WTC11 (cell line): ENCODE measurements at regions not wholly inside any gene's neighbourhood (a gene's known extent, or its start where the extent isn't known, plus 50 kb on each side); places are given as distances from the start of the nearest gene placed in this dataset.

Experiments used
- ATAC-seq: fragments of 200-7000 bp; cut with Tn5 transposase; 2 replicates; pipeline ENCODE4 v1.10.0; 2021; ENCODE audit warnings: mild to moderate bottlenecking, moderate library complexity
- CTCF ChIA-PET: fragments of 300-600 bp; sonication (Branson Sonifier 250); formaldehyde crosslinking; loops from one replicate; lab custom pipeline; 2021; ENCODE audit warnings: antibody characterized with exemption; lab: Charles Lee
- POLR2A ChIA-PET: fragments of 350-600 bp; sonication (Branson Sonifier 250); formaldehyde crosslinking; loops from one replicate; lab custom pipeline; 2021; ENCODE audit warnings: antibody characterized with exemption; lab: Charles Lee
- DNase-seq: peaks from one replicate; pipeline ENCODE4 v3.0.0; 2021; ENCODE audit warnings: low spot score
- H3K27ac Mint-ChIP-seq: 2 replicates; pipeline ENCODE4 v1.8.0; 2021; ENCODE audit warnings: mixed read lengths
- H3K27me3 Mint-ChIP-seq: 2 replicates; pipeline ENCODE4 v1.8.0; 2021; ENCODE audit warnings: low read depth, mild to moderate bottlenecking, moderate library complexity, mixed read lengths
- H3K36me3 Mint-ChIP-seq: 2 replicates; pipeline ENCODE4 v1.8.0; 2021; ENCODE audit warnings: mixed read lengths
- H3K4me1 Mint-ChIP-seq: 2 replicates; pipeline ENCODE4 v1.8.0; 2022; ENCODE audit warnings: mixed read lengths
- H3K4me3 Mint-ChIP-seq: 2 replicates; pipeline ENCODE4 v1.8.0; 2021; ENCODE audit warnings: mild to moderate bottlenecking, moderate library complexity, mixed read lengths
- H3K9me3 Mint-ChIP-seq: 2 replicates; pipeline ENCODE4 v1.8.0; 2021; ENCODE audit warnings: mixed read lengths
- ATF1 ChIP-seq: sonication (generic); formaldehyde crosslinking; IDR thresholded peaks from 2 replicates; pipeline ENCODE4 v1.8.1; 2023; ENCODE audit warnings: mild to moderate bottlenecking, moderate library complexity, missing genetic modification reagents
- CBFB ChIP-seq: sonication (generic); formaldehyde crosslinking; IDR thresholded peaks from 2 replicates; pipeline ENCODE4 v1.8.1; 2022; ENCODE audit warnings: mild to moderate bottlenecking, low read depth, missing genetic modification reagents
- ETV6 ChIP-seq: sonication (generic); formaldehyde crosslinking; IDR thresholded peaks from 2 replicates; pipeline ENCODE4 v1.8.1; 2022; ENCODE audit warnings: mild to moderate bottlenecking, missing genetic modification reagents
- FOXP4 ChIP-seq: sonication (generic); formaldehyde crosslinking; IDR thresholded peaks from 2 replicates; pipeline ENCODE4 v1.8.0; 2022; ENCODE audit warnings: mild to moderate bottlenecking, missing genetic modification reagents
- GABPB1 ChIP-seq: sonication (generic); formaldehyde crosslinking; IDR thresholded peaks from 2 replicates; pipeline ENCODE4 v1.8.1; 2023; ENCODE audit warnings: mild to moderate bottlenecking, missing genetic modification reagents
- GRHL2 ChIP-seq: fragments of 250-450 bp; sonication (Bioruptor Pico); IDR thresholded peaks from 2 replicates; pipeline ENCODE4 v1.8.0; 2022; ENCODE audit warnings: mild to moderate bottlenecking, moderate library complexity; ENCODE audit not compliant: insufficient replicate concordance, severe bottlenecking
- GTF2I ChIP-seq: fragments of 250-450 bp; sonication (Bioruptor Pico); conservative IDR thresholded peaks from 2 replicates; pipeline ENCODE4 v1.4.0; 2021; ENCODE audit warnings: mild to moderate bottlenecking
- HMGA2 ChIP-seq: fragments of 250-450 bp; sonication (Bioruptor Pico); IDR thresholded peaks from 2 replicates; pipeline ENCODE4 v1.4.0; 2021; ENCODE audit warnings: mild to moderate bottlenecking, moderate library complexity
- NR2C2 ChIP-seq: sonication (generic); formaldehyde crosslinking; IDR thresholded peaks from 2 replicates; pipeline ENCODE4 v1.8.0; 2022; ENCODE audit warnings: mild to moderate bottlenecking, missing genetic modification reagents
- NR3C1 ChIP-seq: sonication (generic); formaldehyde crosslinking; conservative IDR thresholded peaks from 2 replicates; pipeline ENCODE4 v1.8.1; 2023; ENCODE audit warnings: low read depth, mild to moderate bottlenecking, missing genetic modification reagents
- OVOL2 ChIP-seq: fragments of 250-450 bp; sonication (Bioruptor Pico); IDR thresholded peaks from 2 replicates; pipeline ENCODE4 v1.9.0; 2021; ENCODE audit warnings: mild to moderate bottlenecking, borderline replicate concordance
- SMAD3 ChIP-seq: sonication (generic); formaldehyde crosslinking; IDR thresholded peaks from 2 replicates; pipeline ENCODE4 v1.8.0; 2022; ENCODE audit warnings: missing genetic modification reagents, mild to moderate bottlenecking, borderline replicate concordance
- SP1 ChIP-seq: sonication (generic); formaldehyde crosslinking; conservative IDR thresholded peaks from 2 replicates; pipeline ENCODE4 v1.8.1; 2022; ENCODE audit warnings: missing genetic modification reagents
- TCF7 ChIP-seq: sonication (generic); formaldehyde crosslinking; IDR thresholded peaks from 2 replicates; pipeline ENCODE4 v1.8.0; 2022; ENCODE audit warnings: mild to moderate bottlenecking, low read depth, missing genetic modification reagents, moderate library complexity
- ZNF121 ChIP-seq: sonication (generic); formaldehyde crosslinking; IDR thresholded peaks from 2 replicates; pipeline ENCODE4 v1.8.0; 2023; ENCODE audit warnings: missing genetic modification reagents
- ZNF532 ChIP-seq: fragments of 250-450 bp; sonication (Bioruptor Pico); IDR thresholded peaks from 2 replicates; pipeline ENCODE4 v1.9.0; 2021; ENCODE audit warnings: mild to moderate bottlenecking, borderline replicate concordance
- TF ChIP-seq, protein P1 (sequence below): sonication (generic); formaldehyde crosslinking; IDR thresholded peaks from 2 replicates; pipeline ENCODE4 v1.8.1; 2022; ENCODE audit warnings: missing genetic modification reagents, borderline replicate concordance
- TF ChIP-seq, protein P2 (sequence below): sonication (generic); formaldehyde crosslinking; IDR thresholded peaks from 2 replicates; pipeline ENCODE4 v1.8.0; 2023; ENCODE audit warnings: missing genetic modification reagents

DNA sequence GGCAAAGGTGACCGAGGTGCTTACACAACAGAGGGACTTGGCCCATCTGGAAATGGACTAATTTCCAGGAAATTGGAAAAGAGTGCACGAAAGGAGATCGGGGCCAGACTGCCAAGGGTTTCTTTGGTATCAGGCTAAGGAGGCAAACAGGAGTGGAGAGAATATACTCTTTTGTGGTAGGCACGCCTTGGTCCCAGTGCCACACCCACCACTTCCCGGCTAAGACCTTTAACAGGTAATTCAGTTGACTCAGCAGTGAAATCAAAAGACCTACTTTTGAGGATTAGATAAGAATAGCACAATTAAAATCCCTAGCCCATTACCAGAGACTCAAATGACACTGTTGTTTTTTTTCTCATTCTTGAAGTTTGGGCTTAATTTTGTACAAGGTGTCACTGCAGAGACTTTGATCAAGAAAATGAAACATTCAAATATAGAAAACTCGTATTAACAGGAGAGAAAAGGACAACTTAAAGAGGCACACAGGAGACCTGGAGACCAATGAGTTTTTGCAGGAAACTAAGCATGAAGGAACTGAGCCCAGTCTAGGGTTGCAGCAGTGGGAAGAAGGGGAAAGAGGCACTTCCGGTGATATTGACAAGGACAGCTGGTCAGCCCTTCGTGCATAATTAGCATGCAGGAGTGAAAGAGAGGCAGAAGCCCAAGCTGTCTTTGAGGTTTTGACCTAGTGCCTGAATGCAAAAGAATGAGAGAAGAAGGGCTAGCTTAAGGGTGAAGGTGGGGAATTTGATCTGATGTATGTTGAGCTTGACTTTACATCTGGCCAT is 265.5 kb upstream of the CCL2 start:
- ChIA-PET POLR2A (no interaction called here), CTCF (no interaction called here)
- Mint-ChIP-seq H3K4me1 (peaks cover 18% of the 10 kb centered on the region), H3K27ac (no peak overlapping the region), H3K36me3 (peaks cover 17% of the 10 kb centered on the region), H3K4me3 (no peak overlapping the region), H3K27me3 (peaks cover 3% of the 10 kb centered on the region; the same call in 1 of the 2 replicates), H3K9me3 (peaks cover 21% of the 10 kb centered on the region)
- no peak for DNase-seq
- no peak for ATAC-seq
- TF ChIP-seq OVOL2 (CRISPR knock-in tag): no peak
- TF ChIP-seq SMAD3 (CRISPR knock-in tag): no peak
- no peak for TF ChIP-seq HMGA2 (CRISPR knock-in tag)
- TF ChIP-seq FOXP4 (CRISPR knock-in tag): no peak
- no peak for TF ChIP-seq ZNF121 (CRISPR knock-in tag)
- TF ChIP-seq, protein P1, sequence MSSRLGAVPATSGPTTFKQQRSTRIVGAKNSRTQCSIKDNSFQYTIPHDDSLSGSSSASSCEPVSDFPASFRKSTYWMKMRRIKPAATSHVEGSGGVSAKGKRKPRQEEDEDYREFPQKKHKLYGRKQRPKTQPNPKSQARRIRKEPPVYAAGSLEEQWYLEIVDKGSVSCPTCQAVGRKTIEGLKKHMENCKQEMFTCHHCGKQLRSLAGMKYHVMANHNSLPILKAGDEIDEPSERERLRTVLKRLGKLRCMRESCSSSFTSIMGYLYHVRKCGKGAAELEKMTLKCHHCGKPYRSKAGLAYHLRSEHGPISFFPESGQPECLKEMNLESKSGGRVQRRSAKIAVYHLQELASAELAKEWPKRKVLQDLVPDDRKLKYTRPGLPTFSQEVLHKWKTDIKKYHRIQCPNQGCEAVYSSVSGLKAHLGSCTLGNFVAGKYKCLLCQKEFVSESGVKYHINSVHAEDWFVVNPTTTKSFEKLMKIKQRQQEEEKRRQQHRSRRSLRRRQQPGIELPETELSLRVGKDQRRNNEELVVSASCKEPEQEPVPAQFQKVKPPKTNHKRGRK: no peak
- TF ChIP-seq GRHL2 (CRISPR knock-in tag): no peak

- Mint-ChIP-seq H3K36me3 (peaks cover 17% of the 10 kb centered on the region), H3K27me3 (peaks cover 3% of the 10 kb centered on the region; the same call in 1 of the 2 replicates)
Measured at GRCh38 chr17:33990943-33991706, 264.0 kb upstream of the CCL2 start.

More at GRCh38 chr17:33990943-33991706, 264.0 kb upstream of the CCL2 start:
- Mint-ChIP-seq H3K4me1 (peaks cover 18% of the 10 kb centered on the region), H3K27ac (no peak overlapping the region), H3K4me3 (no peak overlapping the region), H3K9me3 (peaks cover 21% of the 10 kb centered on the region)
- ChIA-PET POLR2A (no interaction called here), CTCF (no interaction called here)
- DNase-seq (no peak), ATAC-seq (no peak)
- TF ChIP-seq GTF2I (CRISPR knock-in tag) (no peak), TCF7 (CRISPR knock-in tag) (no peak), ETV6 (CRISPR knock-in tag) (no peak), GABPB1 (CRISPR knock-in tag) (no peak), ATF1 (CRISPR knock-in tag) (no peak), NR2C2 (no peak), SP1 (CRISPR knock-in tag) (no peak), NR3C1 (CRISPR knock-in tag) (no peak), CBFB (CRISPR knock-in tag) (no peak), ZNF532 (CRISPR knock-in tag) (no peak)
- TF ChIP-seq, protein P2, sequence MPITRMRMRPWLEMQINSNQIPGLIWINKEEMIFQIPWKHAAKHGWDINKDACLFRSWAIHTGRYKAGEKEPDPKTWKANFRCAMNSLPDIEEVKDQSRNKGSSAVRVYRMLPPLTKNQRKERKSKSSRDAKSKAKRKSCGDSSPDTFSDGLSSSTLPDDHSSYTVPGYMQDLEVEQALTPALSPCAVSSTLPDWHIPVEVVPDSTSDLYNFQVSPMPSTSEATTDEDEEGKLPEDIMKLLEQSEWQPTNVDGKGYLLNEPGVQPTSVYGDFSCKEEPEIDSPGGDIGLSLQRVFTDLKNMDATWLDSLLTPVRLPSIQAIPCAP (CRISPR knock-in tag): no peak
